CD4-positive, alpha-beta T cell (primary cell): ENCODE measurements at regions not wholly inside any gene's neighbourhood (a gene's known extent, or its start where the extent isn't known, plus 50 kb on each side); places are given as distances from the start of the nearest gene placed in this dataset.

ENCODE experiments used
- ATAC-seq: fragments of 200-7000 bp; cut with Tn5 transposase; one replicate; pipeline ENCODE4 v1.10.0; 2022; ENCODE audit warnings: mild to moderate bottlenecking; ENCODE audit not compliant: poor library complexity
- CTCF ChIA-PET: fragments of 350-600 bp; sonication (Branson Sonifier 250); formaldehyde crosslinking; loops from one replicate; lab custom pipeline; 2021; ENCODE audit warnings: antibody characterized with exemption, inconsistent platforms; lab: Charles Lee
- POLR2A ChIA-PET: fragments of 350-600 bp; sonication (Branson Sonifier 250); formaldehyde crosslinking; loops from one replicate; lab custom pipeline; 2021; ENCODE audit warnings: antibody characterized with exemption, inconsistent platforms; lab: Charles Lee
- DNase-seq, 14 experiments: peaks; one replicate each; pipeline ENCODE4 v3.0.0-alpha.2; 2013 to 2020; ENCODE audit warnings: mixed read lengths in 2 of 14
- H3K27ac ChIP-seq, 2 donors: one replicate each; pipeline versions ENCODE4 v1.5.1 to v1.7.0; 2013; ENCODE audit warnings: low read length in 2 of 2, low read depth in 1 of 2, mild to moderate bottlenecking in 1 of 2
- H3K27me3 ChIP-seq, 2 experiments: 1 replicate in 1 of 2; 2 replicates in 1 of 2; pipeline versions ENCODE4 v1.6.1 to v1.7.0; 2013; ENCODE audit warnings: low read length in 2 of 2, control low read depth in 1 of 2, mild to moderate bottlenecking in 1 of 2, moderate library complexity in 1 of 2; ENCODE audit not compliant: insufficient read depth in 2 of 2, control insufficient read depth in 1 of 2
- H3K36me3 ChIP-seq: one replicate; pipeline ENCODE4 v1.6.1; 2013; ENCODE audit warnings: low read length, control low read depth; ENCODE audit not compliant: insufficient read depth
- H3K4me1 ChIP-seq: one replicate; pipeline ENCODE4 v1.6.1; 2013; ENCODE audit warnings: low read length, control low read depth; ENCODE audit not compliant: insufficient read depth
- H3K4me3 ChIP-seq: one replicate; pipeline ENCODE4 v1.5.1; 2013; ENCODE audit warnings: mild to moderate bottlenecking, low read length, moderate library complexity
- H3K9me3 ChIP-seq, 2 experiments: 1 replicate in 1 of 2; 2 replicates in 1 of 2; pipeline versions ENCODE4 v1.6.1 to v1.7.0; 2013; ENCODE audit warnings: low read length in 2 of 2, mild to moderate bottlenecking in 2 of 2, control low read depth in 1 of 2, moderate library complexity in 1 of 2; ENCODE audit not compliant: control insufficient read depth in 1 of 2, insufficient read depth in 1 of 2
- H3K27ac Mint-ChIP-seq: one replicate; pipeline ENCODE4 v1.8.0; 2020; ENCODE audit warnings: mixed read lengths
- H3K27me3 Mint-ChIP-seq: one replicate; pipeline ENCODE4 v1.8.0; 2021; ENCODE audit warnings: mixed read lengths
- H3K36me3 Mint-ChIP-seq: one replicate; pipeline ENCODE4 v1.8.0; 2021; ENCODE audit warnings: low read depth, mixed read lengths
- H3K4me1 Mint-ChIP-seq: one replicate; pipeline ENCODE4 v1.8.0; 2021; ENCODE audit warnings: low read depth, mixed read lengths
- H3K4me3 Mint-ChIP-seq: one replicate; pipeline ENCODE4 v1.8.0; 2020; ENCODE audit warnings: mild to moderate bottlenecking, mixed read lengths
- H3K9me3 Mint-ChIP-seq: one replicate; pipeline ENCODE4 v1.8.0; 2020; ENCODE audit warnings: mixed read lengths
- intact Hi-C, 2 experiments: fragments of 100-400 bp; cut with DNase I in 1 of 2; cut with micrococcal nuclease in 1 of 2; formaldehyde crosslinking; loops; one replicate each; pipeline versions ENCODE4 v1.15.1 to v1.9.0; 2023 to 2025; cut with DNase I, micrococcal nuclease
- TF ChIP-seq, protein P1 (sequence below): fragments of 200-600 bp; IDR thresholded peaks from one replicate; pipeline ENCODE4 v1.8.0; 2022; ENCODE audit warnings: antibody characterized with exemption, mild to moderate bottlenecking

DNA sequence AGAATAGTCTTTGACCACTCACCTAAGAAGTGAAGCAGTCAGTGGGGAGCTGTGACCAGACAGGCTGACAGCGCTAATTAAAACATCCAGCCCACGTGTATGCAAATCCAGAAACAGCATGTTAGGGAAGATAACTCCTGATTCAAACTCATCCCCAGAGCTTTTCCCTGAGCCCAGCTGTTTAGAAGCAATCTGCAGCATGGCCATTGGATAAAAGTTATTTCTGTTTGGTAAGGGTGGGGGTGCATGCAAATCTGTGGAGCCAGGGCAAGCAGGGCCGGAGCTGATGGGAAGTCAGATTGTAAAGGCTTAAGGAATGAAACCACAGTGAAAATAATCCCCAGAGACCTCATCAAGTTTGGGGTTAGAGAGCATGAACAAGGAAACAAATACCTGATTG is 247.9 kb upstream of the KIRREL3 start:
- H3K27ac ChIP-seq: no peak overlapping the region
- H3K4me1 ChIP-seq: no peaks in the 10 kb centered on the region
- TF ChIP-seq, protein P1, sequence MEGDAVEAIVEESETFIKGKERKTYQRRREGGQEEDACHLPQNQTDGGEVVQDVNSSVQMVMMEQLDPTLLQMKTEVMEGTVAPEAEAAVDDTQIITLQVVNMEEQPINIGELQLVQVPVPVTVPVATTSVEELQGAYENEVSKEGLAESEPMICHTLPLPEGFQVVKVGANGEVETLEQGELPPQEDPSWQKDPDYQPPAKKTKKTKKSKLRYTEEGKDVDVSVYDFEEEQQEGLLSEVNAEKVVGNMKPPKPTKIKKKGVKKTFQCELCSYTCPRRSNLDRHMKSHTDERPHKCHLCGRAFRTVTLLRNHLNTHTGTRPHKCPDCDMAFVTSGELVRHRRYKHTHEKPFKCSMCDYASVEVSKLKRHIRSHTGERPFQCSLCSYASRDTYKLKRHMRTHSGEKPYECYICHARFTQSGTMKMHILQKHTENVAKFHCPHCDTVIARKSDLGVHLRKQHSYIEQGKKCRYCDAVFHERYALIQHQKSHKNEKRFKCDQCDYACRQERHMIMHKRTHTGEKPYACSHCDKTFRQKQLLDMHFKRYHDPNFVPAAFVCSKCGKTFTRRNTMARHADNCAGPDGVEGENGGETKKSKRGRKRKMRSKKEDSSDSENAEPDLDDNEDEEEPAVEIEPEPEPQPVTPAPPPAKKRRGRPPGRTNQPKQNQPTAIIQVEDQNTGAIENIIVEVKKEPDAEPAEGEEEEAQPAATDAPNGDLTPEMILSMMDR: no peak
- H3K9me3 ChIP-seq: no peaks in the 10 kb centered on the region
- H3K4me3 Mint-ChIP-seq: no peak overlapping the region
- H3K27ac Mint-ChIP-seq: no peak overlapping the region
- DNase-seq (no peak), ATAC-seq (no peak)
- no peaks in the 10 kb centered on the region for H3K36me3 ChIP-seq
- no peak overlapping the region for H3K4me3 ChIP-seq
- no peaks in the 10 kb centered on the region for H3K4me1 Mint-ChIP-seq
- ChIA-PET POLR2A (no interaction called here), CTCF (no interaction called here)
- no peaks in the 10 kb centered on the region for H3K9me3 Mint-ChIP-seq
- no peaks in the 10 kb centered on the region for H3K27me3 ChIP-seq
- intact Hi-C loops: no loop called here
- H3K27me3 Mint-ChIP-seq: no peaks in the 10 kb centered on the region
- no peaks in the 10 kb centered on the region for H3K36me3 Mint-ChIP-seq

DNA sequence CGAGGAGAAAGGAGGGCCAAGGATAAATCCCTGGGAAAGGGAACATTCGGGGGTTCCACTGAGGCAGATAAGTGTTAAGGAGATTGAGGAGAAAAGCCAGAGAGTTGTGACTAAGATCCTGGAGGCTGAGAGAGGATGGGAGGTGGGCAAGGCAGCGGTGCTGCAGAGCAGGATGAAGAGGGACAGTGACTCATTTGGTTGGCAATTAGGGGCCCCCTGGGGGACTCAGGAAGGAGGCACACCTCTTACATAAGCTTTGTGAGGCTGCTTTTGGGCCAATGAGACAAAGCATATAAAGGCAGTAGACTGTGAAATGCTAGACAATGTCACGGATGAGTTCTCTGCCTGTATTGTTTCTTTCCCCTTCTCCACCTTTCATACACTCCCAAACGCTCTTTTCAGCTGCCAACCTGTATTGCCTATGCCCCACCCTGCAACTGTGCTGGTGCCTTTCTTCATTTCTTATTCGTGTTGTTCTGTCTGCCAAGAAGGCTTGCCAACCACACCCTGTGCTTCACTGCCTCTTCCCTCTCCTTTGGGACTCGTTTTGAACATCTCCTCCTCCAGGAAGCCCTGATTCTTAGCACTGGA is 246.8 kb upstream of the KIRREL3 start:
- no peaks in the 10 kb centered on the region for H3K4me1 Mint-ChIP-seq
- DNase-seq (no peak), ATAC-seq (no peak)
- TF ChIP-seq, protein P1: no peak
- H3K27me3 ChIP-seq: no peaks in the 10 kb centered on the region
- H3K9me3 Mint-ChIP-seq: no peaks in the 10 kb centered on the region
- H3K27ac ChIP-seq: no peak overlapping the region
- intact Hi-C loops: no loop called here
- no peaks in the 10 kb centered on the region for H3K9me3 ChIP-seq
- CTCF ChIA-PET: no interaction called here
- H3K4me1 ChIP-seq: no peaks in the 10 kb centered on the region
- H3K27ac Mint-ChIP-seq: no peak overlapping the region
- no peaks in the 10 kb centered on the region for H3K36me3 Mint-ChIP-seq
- POLR2A ChIA-PET: no interaction called here
- H3K27me3 Mint-ChIP-seq: no peaks in the 10 kb centered on the region
- H3K4me3 Mint-ChIP-seq: no peak overlapping the region
- no peaks in the 10 kb centered on the region for H3K36me3 ChIP-seq
- no peak overlapping the region for H3K4me3 ChIP-seq

DNA sequence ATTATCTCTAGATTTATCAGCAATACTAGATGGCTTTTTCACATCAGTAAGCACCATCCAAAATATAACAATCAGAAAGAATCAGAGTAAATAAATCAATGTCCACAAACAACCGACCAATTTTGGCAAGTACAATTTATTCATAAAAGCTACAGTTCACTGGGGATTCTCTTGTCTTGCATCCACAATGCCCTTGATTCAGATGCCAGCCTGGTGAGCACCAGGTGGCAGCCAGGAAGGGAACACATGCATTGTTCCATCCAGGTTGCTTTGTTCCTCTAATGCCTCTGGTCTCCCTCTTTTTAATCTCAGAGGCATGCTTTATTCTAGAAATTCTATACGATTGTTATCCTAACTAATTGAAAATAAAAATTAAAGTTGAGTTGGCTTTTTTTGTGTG is 242.1 kb upstream of the KIRREL3 start:
- H3K9me3 ChIP-seq: no peaks in the 10 kb centered on the region
- H3K27ac ChIP-seq: no peak overlapping the region
- no peak overlapping the region for H3K27ac Mint-ChIP-seq
- ATAC-seq: no peak
- no peaks in the 10 kb centered on the region for H3K36me3 Mint-ChIP-seq
- H3K4me3 Mint-ChIP-seq: no peak overlapping the region
- H3K27me3 ChIP-seq: no peaks in the 10 kb centered on the region
- intact Hi-C loops: no loop called here
- ChIA-PET CTCF (no interaction called here), POLR2A (no interaction called here)
- no peaks in the 10 kb centered on the region for H3K9me3 Mint-ChIP-seq
- H3K27me3 Mint-ChIP-seq: no peaks in the 10 kb centered on the region
- H3K36me3 ChIP-seq: no peaks in the 10 kb centered on the region
- no peak overlapping the region for H3K4me3 ChIP-seq
- no peaks in the 10 kb centered on the region for H3K4me1 ChIP-seq
- no peak for DNase-seq
- TF ChIP-seq, protein P1: no peak
- no peaks in the 10 kb centered on the region for H3K4me1 Mint-ChIP-seq
